ENCODE measurements at regions not wholly inside any gene's neighbourhood (a gene's known extent, or its start where the extent isn't known, plus 50 kb on each side); places are given as distances from the start of the nearest gene placed in this dataset.

GRCh38 chr18:78831603-78832002, 148.0 kb upstream of the SALL3 start:
- no peak for DNase-seq (ENCODE audit: low read depth)
- H3K4me3 ChIP-seq (ENCODE audit: low read depth, low read length): no peak overlapping the region
- TF ChIP-seq POLR2A (IDR thresholded peaks at IDR 0.05; ENCODE audit: extremely low read depth, insufficient read length): no peak
- no peak for TF ChIP-seq MYC (IDR thresholded peaks at IDR 0.05; ENCODE audit: low read depth, low read length)
- no peak for TF ChIP-seq CTCF (IDR thresholded peaks at IDR 0.05; ENCODE audit: low read depth, low read length)
- TF ChIP-seq, protein P1, sequence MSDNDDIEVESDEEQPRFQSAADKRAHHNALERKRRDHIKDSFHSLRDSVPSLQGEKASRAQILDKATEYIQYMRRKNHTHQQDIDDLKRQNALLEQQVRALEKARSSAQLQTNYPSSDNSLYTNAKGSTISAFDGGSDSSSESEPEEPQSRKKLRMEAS (IDR thresholded peaks at IDR 0.05; ENCODE audit: low read depth, low read length): no peak

- no peak overlapping the region for H3K4me3 ChIP-seq (ENCODE audit: low read depth, low read length)
- no peak for DNase-seq (ENCODE audit: low read depth)
- TF ChIP-seq, protein P1 (IDR thresholded peaks at IDR 0.05; ENCODE audit: low read depth, low read length): no peak
- TF ChIP-seq CTCF (IDR thresholded peaks at IDR 0.05; ENCODE audit: low read depth, low read length) (no peak), POLR2A (IDR thresholded peaks at IDR 0.05; ENCODE audit: extremely low read depth, insufficient read length) (no peak), MYC (IDR thresholded peaks at IDR 0.05; ENCODE audit: low read depth, low read length) (no peak)
Observed at GRCh38 chr18:78833833-78834232, 145.8 kb upstream of the SALL3 start.

DNA sequence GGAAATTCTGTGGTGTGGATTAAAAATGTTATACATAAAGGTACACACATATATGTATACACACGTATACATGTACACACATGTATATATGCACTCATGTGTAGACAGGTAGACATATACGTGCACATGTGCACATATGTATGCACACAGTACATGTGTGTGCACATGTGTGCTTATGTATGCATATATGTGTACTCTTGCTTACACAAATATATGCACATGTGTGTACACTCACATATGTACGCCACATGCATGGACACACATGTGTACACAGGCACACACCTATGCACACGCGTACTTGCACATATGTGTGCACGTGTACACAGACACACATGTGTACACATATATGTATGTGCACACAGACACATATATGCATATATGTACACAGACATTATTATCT, 142.8 kb upstream of the SALL3 start:
- H3K4me3 ChIP-seq (ENCODE audit: low read depth, low read length): no peak overlapping the region
- DNase-seq (ENCODE audit: low read depth): no peak
- TF ChIP-seq, protein P1 (IDR thresholded peaks at IDR 0.05; ENCODE audit: low read depth, low read length): no peak
- TF ChIP-seq POLR2A (IDR thresholded peaks at IDR 0.05; ENCODE audit: extremely low read depth, insufficient read length): no peak
- TF ChIP-seq CTCF (IDR thresholded peaks at IDR 0.05; ENCODE audit: low read depth, low read length): no peak
- no peak for TF ChIP-seq MYC (IDR thresholded peaks at IDR 0.05; ENCODE audit: low read depth, low read length)

DNA sequence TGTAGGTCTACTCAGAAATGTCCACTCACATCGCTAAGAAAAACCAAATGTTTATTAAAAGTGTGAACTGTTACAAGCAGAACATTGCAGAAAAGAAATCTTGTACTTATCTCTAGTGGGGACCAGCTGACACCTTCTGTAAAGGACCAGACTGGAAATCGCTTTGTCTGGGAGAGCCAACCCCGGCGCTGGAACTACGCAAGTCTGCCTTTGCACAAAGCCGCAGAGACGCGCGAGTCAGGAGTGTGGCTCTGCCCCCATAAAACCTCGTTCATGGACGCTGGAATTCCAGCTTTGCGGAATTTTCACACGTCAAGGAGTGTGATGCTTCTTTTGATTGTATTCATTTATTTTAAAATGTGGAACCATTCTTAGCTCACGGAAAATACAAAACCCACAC, 141.9 kb upstream of the SALL3 start:
- no peak for DNase-seq (ENCODE audit: low read depth)
- no peak for TF ChIP-seq MYC (IDR thresholded peaks at IDR 0.05; ENCODE audit: low read depth, low read length)
- TF ChIP-seq POLR2A (IDR thresholded peaks at IDR 0.05; ENCODE audit: extremely low read depth, insufficient read length): no peak
- TF ChIP-seq CTCF (IDR thresholded peaks at IDR 0.05; ENCODE audit: low read depth, low read length): no peak
- TF ChIP-seq, protein P1 (IDR thresholded peaks at IDR 0.05; ENCODE audit: low read depth, low read length): no peak
- no peak overlapping the region for H3K4me3 ChIP-seq (ENCODE audit: low read depth, low read length)

GRCh38 chr18:78838183-78838582, 141.4 kb upstream of the SALL3 start:
- TF ChIP-seq CTCF (IDR thresholded peaks at IDR 0.05; ENCODE audit: low read depth, low read length) (no peak), MYC (IDR thresholded peaks at IDR 0.05; ENCODE audit: low read depth, low read length) (no peak), POLR2A (IDR thresholded peaks at IDR 0.05; ENCODE audit: extremely low read depth, insufficient read length) (no peak)
- TF ChIP-seq, protein P1 (IDR thresholded peaks at IDR 0.05; ENCODE audit: low read depth, low read length): no peak
- H3K4me3 ChIP-seq (ENCODE audit: low read depth, low read length): no peak overlapping the region
- DNase-seq (ENCODE audit: low read depth): no peak

GRCh38 chr18:78849046-78849445, 130.6 kb upstream of the SALL3 start:
- no peak overlapping the region for H3K4me3 ChIP-seq (ENCODE audit: low read depth, low read length)
- TF ChIP-seq POLR2A (IDR thresholded peaks at IDR 0.05; ENCODE audit: extremely low read depth, insufficient read length) (no peak), CTCF (IDR thresholded peaks at IDR 0.05; ENCODE audit: low read depth, low read length) (no peak), MYC (IDR thresholded peaks at IDR 0.05; ENCODE audit: low read depth, low read length) (no peak)
- TF ChIP-seq, protein P1 (IDR thresholded peaks at IDR 0.05; ENCODE audit: low read depth, low read length): no peak

More at GRCh38 chr18:78849046-78849445, 130.6 kb upstream of the SALL3 start:
- DNase-seq (ENCODE audit: low read depth): no peak
